ENCODE measurements at regions not wholly inside any gene's neighbourhood (a gene's known extent, or its start where the extent isn't known, plus 50 kb on each side); places are given as distances from the start of the nearest gene placed in this dataset.

- ATAC-seq = no peak
- TF ChIP-seq ISL1 (CRISPR knock-in tag; IDR thresholded peaks at IDR 0.05) (no peak), ZNF70 (CRISPR knock-in tag; IDR thresholded peaks at IDR 0.05) (no peak), PPARA (CRISPR knock-in tag; IDR thresholded peaks at IDR 0.05; ENCODE audit: borderline replicate concordance) (no peak), ARNTL (CRISPR knock-in tag; IDR thresholded peaks at IDR 0.05; ENCODE audit: borderline replicate concordance, low read depth) (no peak), TCF4 (CRISPR knock-in tag; IDR thresholded peaks at IDR 0.05; ENCODE audit: borderline replicate concordance) (no peak), BACH2 (CRISPR knock-in tag; IDR thresholded peaks at IDR 0.05; ENCODE audit: borderline replicate concordance) (no peak), RARB (CRISPR knock-in tag; IDR thresholded peaks at IDR 0.05) (no peak), OSR1 (CRISPR knock-in tag; IDR thresholded peaks at IDR 0.05) (no peak), TSHZ2 (CRISPR knock-in tag; IDR thresholded peaks at IDR 0.05) (no peak), ESRRG (CRISPR knock-in tag; IDR thresholded peaks at IDR 0.05) (no peak), ZNF565 (CRISPR knock-in tag; conservative IDR thresholded peaks at IDR 0.05; ENCODE audit: low read depth) (no peak), ZC3H10 (CRISPR knock-in tag; IDR thresholded peaks at IDR 0.05) (no peak), POU6F1 (CRISPR knock-in tag; IDR thresholded peaks at IDR 0.05; ENCODE audit: borderline replicate concordance, low read depth) (no peak)
- TF ChIP-seq, protein P1, sequence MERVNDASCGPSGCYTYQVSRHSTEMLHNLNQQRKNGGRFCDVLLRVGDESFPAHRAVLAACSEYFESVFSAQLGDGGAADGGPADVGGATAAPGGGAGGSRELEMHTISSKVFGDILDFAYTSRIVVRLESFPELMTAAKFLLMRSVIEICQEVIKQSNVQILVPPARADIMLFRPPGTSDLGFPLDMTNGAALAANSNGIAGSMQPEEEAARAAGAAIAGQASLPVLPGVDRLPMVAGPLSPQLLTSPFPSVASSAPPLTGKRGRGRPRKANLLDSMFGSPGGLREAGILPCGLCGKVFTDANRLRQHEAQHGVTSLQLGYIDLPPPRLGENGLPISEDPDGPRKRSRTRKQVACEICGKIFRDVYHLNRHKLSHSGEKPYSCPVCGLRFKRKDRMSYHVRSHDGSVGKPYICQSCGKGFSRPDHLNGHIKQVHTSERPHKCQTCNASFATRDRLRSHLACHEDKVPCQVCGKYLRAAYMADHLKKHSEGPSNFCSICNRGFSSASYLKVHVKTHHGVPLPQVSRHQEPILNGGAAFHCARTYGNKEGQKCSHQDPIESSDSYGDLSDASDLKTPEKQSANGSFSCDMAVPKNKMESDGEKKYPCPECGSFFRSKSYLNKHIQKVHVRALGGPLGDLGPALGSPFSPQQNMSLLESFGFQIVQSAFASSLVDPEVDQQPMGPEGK (CRISPR knock-in tag; IDR thresholded peaks at IDR 0.05; ENCODE audit: borderline replicate concordance) = no peak
- TF ChIP-seq, protein P2, sequence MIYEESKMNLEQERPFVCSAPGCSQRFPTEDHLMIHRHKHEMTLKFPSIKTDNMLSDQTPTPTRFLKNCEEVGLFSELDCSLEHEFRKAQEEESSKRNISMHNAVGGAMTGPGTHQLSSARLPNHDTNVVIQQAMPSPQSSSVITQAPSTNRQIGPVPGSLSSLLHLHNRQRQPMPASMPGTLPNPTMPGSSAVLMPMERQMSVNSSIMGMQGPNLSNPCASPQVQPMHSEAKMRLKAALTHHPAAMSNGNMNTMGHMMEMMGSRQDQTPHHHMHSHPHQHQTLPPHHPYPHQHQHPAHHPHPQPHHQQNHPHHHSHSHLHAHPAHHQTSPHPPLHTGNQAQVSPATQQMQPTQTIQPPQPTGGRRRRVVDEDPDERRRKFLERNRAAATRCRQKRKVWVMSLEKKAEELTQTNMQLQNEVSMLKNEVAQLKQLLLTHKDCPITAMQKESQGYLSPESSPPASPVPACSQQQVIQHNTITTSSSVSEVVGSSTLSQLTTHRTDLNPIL (CRISPR knock-in tag; IDR thresholded peaks at IDR 0.05; ENCODE audit: low read depth) = no peak
Measured at GRCh38 chr13:73842184-73842583, 292.0 kb downstream of the KLF12 start.

DNA sequence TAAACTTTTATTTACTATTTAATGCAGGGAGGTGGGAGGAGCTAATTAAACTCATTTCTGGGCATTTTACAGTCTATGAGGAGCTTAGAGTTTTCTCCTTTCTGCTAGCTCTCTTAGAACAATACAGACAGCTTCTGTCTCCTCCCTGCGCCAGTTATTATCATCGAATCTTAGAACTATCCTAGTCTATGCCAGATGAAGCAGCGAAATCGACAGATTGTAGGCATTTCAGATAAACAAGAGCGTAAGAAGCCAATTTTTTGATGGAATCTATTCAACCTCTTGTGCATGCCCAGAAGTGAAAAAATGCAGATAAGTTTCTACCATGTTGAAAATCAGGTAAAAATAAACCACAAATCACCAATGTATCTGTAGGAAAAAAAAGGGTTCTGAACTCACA is 297.1 kb downstream of the KLF12 start:
- no peak for ATAC-seq
- TF ChIP-seq BACH2 (CRISPR knock-in tag; IDR thresholded peaks at IDR 0.05; ENCODE audit: borderline replicate concordance) = no peak
- TF ChIP-seq CSDC2 (CRISPR knock-in tag; IDR thresholded peaks at IDR 0.05) = no peak
- no peak for TF ChIP-seq ZFP30 (CRISPR knock-in tag; IDR thresholded peaks at IDR 0.05)
- no peak for TF ChIP-seq TCF4 (CRISPR knock-in tag; IDR thresholded peaks at IDR 0.05; ENCODE audit: borderline replicate concordance)
- no peak for TF ChIP-seq ESRRG (CRISPR knock-in tag; IDR thresholded peaks at IDR 0.05)
- no peak for TF ChIP-seq SNAI2 (CRISPR knock-in tag; IDR thresholded peaks at IDR 0.05)
- no peak for TF ChIP-seq POU6F1 (CRISPR knock-in tag; IDR thresholded peaks at IDR 0.05; ENCODE audit: borderline replicate concordance, low read depth)
- no peak for TF ChIP-seq OSR1 (CRISPR knock-in tag; IDR thresholded peaks at IDR 0.05)
- TF ChIP-seq GLIS3 (CRISPR knock-in tag; IDR thresholded peaks at IDR 0.05) = no peak
- TF ChIP-seq TOX (CRISPR knock-in tag; IDR thresholded peaks at IDR 0.05; ENCODE audit: borderline replicate concordance) = no peak
- no peak for TF ChIP-seq ZFP3 (CRISPR knock-in tag; IDR thresholded peaks at IDR 0.05)

DNA sequence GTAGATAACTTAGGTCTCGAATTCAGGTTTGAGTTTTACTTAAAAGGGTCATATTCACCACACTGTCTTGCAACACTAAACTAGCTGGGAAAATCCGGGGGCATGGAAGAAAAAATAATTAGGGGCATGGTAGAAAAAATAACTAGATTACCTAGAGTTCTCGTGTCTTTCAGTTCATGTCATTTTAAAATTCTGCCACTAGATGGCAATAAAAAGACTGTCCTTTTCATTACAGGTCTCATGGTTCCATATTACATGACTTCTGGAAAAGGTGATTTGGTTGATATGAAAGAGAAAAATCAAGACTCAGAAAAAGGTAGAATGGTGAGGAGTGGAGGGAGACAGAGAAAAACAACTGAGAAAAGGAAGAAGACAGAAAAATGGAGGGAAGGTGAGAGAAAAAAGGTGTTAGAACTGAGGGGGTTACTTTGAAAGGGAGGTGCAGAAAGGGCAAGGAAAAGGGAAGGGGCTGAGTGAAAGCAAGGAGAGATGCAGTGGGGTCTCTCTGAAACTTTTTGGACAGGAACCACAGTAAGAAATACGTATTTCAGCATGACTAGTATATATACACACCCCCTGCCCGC is 299.0 kb downstream of the KLF12 start:
- TF ChIP-seq, protein P2 (CRISPR knock-in tag; IDR thresholded peaks at IDR 0.05; ENCODE audit: low read depth) = no peak
- peak; percentile 80 for ATAC-seq
